DOHH2 (cell line): ENCODE measurements at regions not wholly inside any gene's neighbourhood (a gene's known extent, or its start where the extent isn't known, plus 50 kb on each side); places are given as distances from the start of the nearest gene placed in this dataset.

Experiments
- EZH2phosphoT487 ChIP-seq: fragments of 200-600 bp; sonication (generic); IDR thresholded peaks from 2 replicates; pipeline ENCODE4 v1.6.1; 2017; ENCODE audit warnings: borderline replicate concordance, mild to moderate bottlenecking, antibody characterized with exemption, low read length, moderate library complexity, mixed read lengths
- TF ChIP-seq, protein P1 (sequence below): fragments of 200-600 bp; sonication (generic); IDR thresholded peaks from one replicate; pipeline ENCODE4 v1.5.1; 2014; ENCODE audit warnings: antibody characterized with exemption, mild to moderate bottlenecking, low read depth, low read length; ENCODE audit not compliant: poor library complexity, severe bottlenecking

DNA sequence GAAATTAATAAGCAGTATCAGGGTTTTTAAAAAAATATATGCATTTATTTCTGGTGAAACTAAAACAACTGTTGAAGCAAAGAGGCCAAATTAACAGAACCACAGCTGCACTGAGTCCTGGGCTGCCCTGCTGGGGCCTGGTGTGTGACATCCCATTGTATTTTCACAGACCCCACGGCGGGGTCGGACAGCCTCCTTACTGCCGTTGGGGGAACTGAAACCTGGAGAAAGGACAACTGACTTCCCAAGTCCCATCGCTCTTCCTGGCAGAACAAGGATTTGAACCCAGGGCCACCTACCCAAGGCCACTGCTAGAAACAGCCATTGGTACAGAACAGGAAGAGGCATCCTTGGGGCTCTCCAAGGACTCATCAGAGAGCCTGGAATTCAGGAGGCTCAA lies 114.8 kb upstream of the SFSWAP start:
- TF ChIP-seq, protein P1, sequence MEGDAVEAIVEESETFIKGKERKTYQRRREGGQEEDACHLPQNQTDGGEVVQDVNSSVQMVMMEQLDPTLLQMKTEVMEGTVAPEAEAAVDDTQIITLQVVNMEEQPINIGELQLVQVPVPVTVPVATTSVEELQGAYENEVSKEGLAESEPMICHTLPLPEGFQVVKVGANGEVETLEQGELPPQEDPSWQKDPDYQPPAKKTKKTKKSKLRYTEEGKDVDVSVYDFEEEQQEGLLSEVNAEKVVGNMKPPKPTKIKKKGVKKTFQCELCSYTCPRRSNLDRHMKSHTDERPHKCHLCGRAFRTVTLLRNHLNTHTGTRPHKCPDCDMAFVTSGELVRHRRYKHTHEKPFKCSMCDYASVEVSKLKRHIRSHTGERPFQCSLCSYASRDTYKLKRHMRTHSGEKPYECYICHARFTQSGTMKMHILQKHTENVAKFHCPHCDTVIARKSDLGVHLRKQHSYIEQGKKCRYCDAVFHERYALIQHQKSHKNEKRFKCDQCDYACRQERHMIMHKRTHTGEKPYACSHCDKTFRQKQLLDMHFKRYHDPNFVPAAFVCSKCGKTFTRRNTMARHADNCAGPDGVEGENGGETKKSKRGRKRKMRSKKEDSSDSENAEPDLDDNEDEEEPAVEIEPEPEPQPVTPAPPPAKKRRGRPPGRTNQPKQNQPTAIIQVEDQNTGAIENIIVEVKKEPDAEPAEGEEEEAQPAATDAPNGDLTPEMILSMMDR, result no peak
- no peak for TF ChIP-seq EZH2phosphoT487
